GM18511 (cell line): ENCODE measurements at regions not wholly inside any gene's neighbourhood (a gene's known extent, or its start where the extent isn't known, plus 50 kb on each side); places are given as distances from the start of the nearest gene placed in this dataset.

Source experiments
- ATAC-seq: cut with Tn5 transposase; IDR thresholded peaks from one replicate; pipeline ENCODE4 v1.9.1; 2021; ENCODE audit warnings: mild to moderate bottlenecking, moderate library complexity; ENCODE audit not compliant: unreplicated experiment

- no peak for ATAC-seq
Observed at GRCh38 chr13:106140476-106140875, 395.0 kb downstream of the EFNB2 start.

- ATAC-seq, result no peak
Observed at GRCh38 chr13:106139942-106140341, 395.5 kb downstream of the EFNB2 start.

GRCh38 chr13:106139377-106139776, 396.1 kb downstream of the EFNB2 start:
- no peak for ATAC-seq

GRCh38 chr13:106138620-106139019, 396.8 kb downstream of the EFNB2 start:
- ATAC-seq, result no peak

- ATAC-seq, result no peak
Observed at GRCh38 chr13:106133025-106133424, 402.4 kb downstream of the EFNB2 start.

GRCh38 chr13:106132216-106132615, 403.2 kb downstream of the EFNB2 start:
- ATAC-seq, result no peak

GRCh38 chr13:106129993-106130392, 405.5 kb downstream of the EFNB2 start:
- no peak for ATAC-seq

- ATAC-seq, result no peak
Observed at GRCh38 chr13:106129273-106129672, 406.2 kb downstream of the EFNB2 start.

GRCh38 chr13:106122234-106122633, 413.2 kb downstream of the EFNB2 start:
- ATAC-seq, result no peak

GRCh38 chr13:106121173-106121754, 414.2 kb downstream of the EFNB2 start:
- no peak for ATAC-seq

GRCh38 chr13:106118996-106119395, 416.5 kb downstream of the EFNB2 start:
- ATAC-seq, result no peak

- no peak for ATAC-seq
Observed at GRCh38 chr13:106118050-106118449, 417.4 kb downstream of the EFNB2 start.

- ATAC-seq, result no peak
Observed at GRCh38 chr13:106117640-106118039, 417.8 kb downstream of the EFNB2 start.

GRCh38 chr13:106117035-106117434, 418.4 kb downstream of the EFNB2 start:
- ATAC-seq, result no peak

GRCh38 chr13:106115081-106115480, 420.4 kb downstream of the EFNB2 start:
- no peak for ATAC-seq

GRCh38 chr13:106113796-106114195, 421.7 kb downstream of the EFNB2 start:
- no peak for ATAC-seq

- ATAC-seq, result no peak
Observed at GRCh38 chr13:106112191-106112590, 423.3 kb downstream of the EFNB2 start.

- no peak for ATAC-seq
Observed at GRCh38 chr13:106110241-106110855, 425.1 kb downstream of the EFNB2 start.

- ATAC-seq, result no peak
Observed at GRCh38 chr13:106109391-106109791, 426.1 kb downstream of the EFNB2 start.

- no peak for ATAC-seq
Observed at GRCh38 chr13:106108346-106108745, 427.1 kb downstream of the EFNB2 start.

GRCh38 chr13:106107061-106107460, 428.4 kb downstream of the EFNB2 start:
- no peak for ATAC-seq

GRCh38 chr13:106105153-106105552, 430.3 kb downstream of the EFNB2 start:
- no peak for ATAC-seq
